Peyer's patch (tissue), 4 donors: ENCODE measurements at regions not wholly inside any gene's neighbourhood (a gene's known extent, or its start where the extent isn't known, plus 50 kb on each side); places are given as distances from the start of the nearest gene placed in this dataset.

Source experiments
- POLR2A ChIP-seq, 2 donors: fragments of 450-650 bp; IDR thresholded peaks; one replicate each; pipeline ENCODE4 v1.5.1; 2017; ENCODE audit warnings: antibody characterized with exemption in 2 of 2, mild to moderate bottlenecking in 2 of 2, moderate library complexity in 2 of 2
- TF ChIP-seq, protein P1 (sequence below), 6 experiments: fragments of 450-650 bp in 4 of 6; fragments of 200-600 bp in 2 of 6; sonication (generic) in 1 of 6; IDR thresholded peaks; one replicate each; pipeline ENCODE4 v1.5.1; 2017 to 2019; ENCODE audit warnings: antibody characterized with exemption in 6 of 6, mild to moderate bottlenecking in 3 of 6, moderate library complexity in 1 of 6

DNA sequence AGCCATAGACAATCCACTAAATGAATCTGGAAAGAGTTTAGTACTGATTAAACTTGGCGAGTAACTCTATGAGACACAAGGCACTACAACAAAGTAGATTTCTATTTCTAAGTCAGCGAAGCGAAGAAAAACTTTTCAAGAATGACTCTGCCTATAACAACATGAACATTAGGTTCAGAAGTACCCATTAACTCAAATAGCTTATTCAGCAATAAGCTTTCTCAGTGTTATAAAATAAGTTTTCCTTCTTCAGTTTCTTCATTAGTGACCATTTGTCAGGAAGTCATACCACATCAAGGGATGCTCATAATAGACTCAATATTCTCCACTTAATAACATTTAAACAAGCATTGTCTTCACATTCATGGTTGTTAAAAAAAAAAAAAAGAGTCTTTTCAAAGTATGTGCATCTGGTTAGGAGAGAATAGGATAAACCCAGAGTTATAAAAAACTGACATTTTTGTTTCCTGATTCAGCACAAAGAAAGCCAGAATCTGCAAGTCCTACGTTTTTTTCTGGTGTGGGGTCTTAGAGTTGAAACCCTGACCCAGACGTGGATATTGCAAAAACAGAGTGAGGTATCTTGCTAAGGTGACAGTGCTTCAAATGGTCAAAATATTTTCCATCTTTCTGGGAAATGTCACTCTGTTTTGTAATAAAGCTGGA is 148.2 kb upstream of the PREP start:
- TF ChIP-seq, protein P1, sequence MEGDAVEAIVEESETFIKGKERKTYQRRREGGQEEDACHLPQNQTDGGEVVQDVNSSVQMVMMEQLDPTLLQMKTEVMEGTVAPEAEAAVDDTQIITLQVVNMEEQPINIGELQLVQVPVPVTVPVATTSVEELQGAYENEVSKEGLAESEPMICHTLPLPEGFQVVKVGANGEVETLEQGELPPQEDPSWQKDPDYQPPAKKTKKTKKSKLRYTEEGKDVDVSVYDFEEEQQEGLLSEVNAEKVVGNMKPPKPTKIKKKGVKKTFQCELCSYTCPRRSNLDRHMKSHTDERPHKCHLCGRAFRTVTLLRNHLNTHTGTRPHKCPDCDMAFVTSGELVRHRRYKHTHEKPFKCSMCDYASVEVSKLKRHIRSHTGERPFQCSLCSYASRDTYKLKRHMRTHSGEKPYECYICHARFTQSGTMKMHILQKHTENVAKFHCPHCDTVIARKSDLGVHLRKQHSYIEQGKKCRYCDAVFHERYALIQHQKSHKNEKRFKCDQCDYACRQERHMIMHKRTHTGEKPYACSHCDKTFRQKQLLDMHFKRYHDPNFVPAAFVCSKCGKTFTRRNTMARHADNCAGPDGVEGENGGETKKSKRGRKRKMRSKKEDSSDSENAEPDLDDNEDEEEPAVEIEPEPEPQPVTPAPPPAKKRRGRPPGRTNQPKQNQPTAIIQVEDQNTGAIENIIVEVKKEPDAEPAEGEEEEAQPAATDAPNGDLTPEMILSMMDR (IDR thresholded peaks at IDR 0.05), result no peak
- no peak for TF ChIP-seq POLR2A (IDR thresholded peaks at IDR 0.05)
